ENCODE measurements at regions not wholly inside any gene's neighbourhood (a gene's known extent, or its start where the extent isn't known, plus 50 kb on each side); places are given as distances from the start of the nearest gene placed in this dataset.

GRCh38 chr6:141724731-141725130, 408.0 kb upstream of the GJE1 start:
- no peak for TF ChIP-seq CTCF (IDR thresholded peaks at IDR 0.05; ENCODE audit: low read depth, low read length)
- TF ChIP-seq POLR2A (IDR thresholded peaks at IDR 0.05; ENCODE audit: extremely low read depth, insufficient read length) = no peak
